ENCODE measurements at regions not wholly inside any gene's neighbourhood (a gene's known extent, or its start where the extent isn't known, plus 50 kb on each side); places are given as distances from the start of the nearest gene placed in this dataset.

DNA sequence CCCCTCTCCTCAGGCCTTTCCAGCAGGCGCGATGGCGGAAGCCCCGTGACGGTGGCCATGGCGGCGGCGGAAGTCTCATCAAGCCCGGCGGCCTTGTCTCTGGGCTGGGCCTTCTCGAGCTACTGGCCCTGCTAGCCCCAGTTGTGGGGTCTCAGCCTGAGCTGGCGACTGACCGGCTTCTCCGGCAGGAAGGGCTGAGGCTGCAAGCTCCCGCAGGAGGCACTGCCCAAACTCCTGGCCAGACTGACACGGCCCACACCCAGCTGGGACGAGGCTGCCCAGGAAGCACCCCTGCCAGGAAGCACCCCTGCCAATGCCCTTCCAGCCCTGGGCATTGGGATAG lies 88.5 kb upstream of the ANKH start:
- no peak overlapping the region for H3K27ac ChIP-seq (ENCODE audit: low read depth, low read length)
- no peaks in the 10 kb centered on the region for H3F3A ChIP-seq (ENCODE audit: control insufficient read depth, insufficient read depth)
- no peaks in the 10 kb centered on the region for H4K20me1 ChIP-seq (ENCODE audit: control insufficient read depth, insufficient read depth, low read depth, low read length)
- H3K9me2 ChIP-seq (replicated peaks; ENCODE audit: control insufficient read depth, low read length), result no peaks in the 10 kb centered on the region
- no peak overlapping the region for H3K4me2 ChIP-seq (ENCODE audit: low read length)
- H3K79me2 ChIP-seq (ENCODE audit: control insufficient read depth, low read length), result no peaks in the 10 kb centered on the region
- TF ChIP-seq, protein P1, sequence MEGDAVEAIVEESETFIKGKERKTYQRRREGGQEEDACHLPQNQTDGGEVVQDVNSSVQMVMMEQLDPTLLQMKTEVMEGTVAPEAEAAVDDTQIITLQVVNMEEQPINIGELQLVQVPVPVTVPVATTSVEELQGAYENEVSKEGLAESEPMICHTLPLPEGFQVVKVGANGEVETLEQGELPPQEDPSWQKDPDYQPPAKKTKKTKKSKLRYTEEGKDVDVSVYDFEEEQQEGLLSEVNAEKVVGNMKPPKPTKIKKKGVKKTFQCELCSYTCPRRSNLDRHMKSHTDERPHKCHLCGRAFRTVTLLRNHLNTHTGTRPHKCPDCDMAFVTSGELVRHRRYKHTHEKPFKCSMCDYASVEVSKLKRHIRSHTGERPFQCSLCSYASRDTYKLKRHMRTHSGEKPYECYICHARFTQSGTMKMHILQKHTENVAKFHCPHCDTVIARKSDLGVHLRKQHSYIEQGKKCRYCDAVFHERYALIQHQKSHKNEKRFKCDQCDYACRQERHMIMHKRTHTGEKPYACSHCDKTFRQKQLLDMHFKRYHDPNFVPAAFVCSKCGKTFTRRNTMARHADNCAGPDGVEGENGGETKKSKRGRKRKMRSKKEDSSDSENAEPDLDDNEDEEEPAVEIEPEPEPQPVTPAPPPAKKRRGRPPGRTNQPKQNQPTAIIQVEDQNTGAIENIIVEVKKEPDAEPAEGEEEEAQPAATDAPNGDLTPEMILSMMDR (IDR thresholded peaks at IDR 0.05; ENCODE audit: low read depth, low read length, poor library complexity, severe bottlenecking), result no peak
- no peak for TF ChIP-seq EZH2phosphoT487 (IDR thresholded peaks at IDR 0.05; ENCODE audit: borderline replicate concordance, low read length)
- peaks cover 2% of the 10 kb centered on the region; the same call in 1 of the 2 replicates for H3K27me3 ChIP-seq (ENCODE audit: control insufficient read depth, low read length)
- no peak overlapping the region for H3K4me3 ChIP-seq (ENCODE audit: low read length)
- H3K36me3 ChIP-seq (ENCODE audit: control insufficient read depth, low read length), result no peaks in the 10 kb centered on the region
- H3K9me3 ChIP-seq (ENCODE audit: control insufficient read depth, insufficient read depth, low read length), result no peaks in the 10 kb centered on the region
- no peaks in the 10 kb centered on the region for H3K4me1 ChIP-seq (ENCODE audit: control insufficient read depth, low read length)

DNA sequence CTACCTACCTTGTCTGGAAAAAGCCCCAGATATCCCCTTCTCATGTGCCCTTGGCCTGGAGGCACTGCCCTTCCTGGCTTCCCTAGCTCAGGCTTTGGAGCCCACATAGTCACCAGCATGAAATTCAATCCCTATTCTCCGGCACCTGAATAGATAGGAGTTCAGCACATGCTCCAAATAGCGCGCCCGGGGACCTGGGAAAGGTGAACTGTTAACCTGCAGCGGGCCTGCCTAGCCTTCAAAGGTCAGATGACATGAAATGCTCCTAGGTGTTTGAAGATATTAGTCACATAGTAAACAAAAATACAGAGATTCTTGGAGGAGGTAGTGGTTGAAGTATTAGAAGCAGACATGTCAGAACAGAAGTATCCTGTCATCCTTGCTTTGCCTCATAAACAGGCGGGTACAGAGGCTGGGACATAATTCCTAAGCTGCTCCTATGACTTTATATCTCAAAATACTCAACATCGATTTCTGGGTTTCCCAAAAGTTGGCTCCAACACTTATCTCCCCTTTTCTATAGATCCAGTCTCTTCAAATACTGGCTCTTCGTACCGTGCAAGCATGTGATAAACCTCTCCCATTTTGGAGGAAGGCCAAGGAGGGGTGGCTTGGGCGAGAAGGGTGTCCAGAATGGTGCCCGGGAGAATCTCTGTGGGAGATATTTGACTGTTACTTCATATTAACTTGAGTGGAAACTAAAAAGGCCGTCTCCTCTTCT lies 88.0 kb upstream of the ANKH start:
- H3K27me3 ChIP-seq (ENCODE audit: control insufficient read depth, low read length), result peaks cover 6% of the 10 kb centered on the region; the same call in 1 of the 2 replicates
- no peak overlapping the region for H3K4me3 ChIP-seq (ENCODE audit: low read length)
- no peaks in the 10 kb centered on the region for H3F3A ChIP-seq (ENCODE audit: control insufficient read depth, insufficient read depth)
- no peak overlapping the region for H3K27ac ChIP-seq (ENCODE audit: low read depth, low read length)
- H3K9me3 ChIP-seq (ENCODE audit: control insufficient read depth, insufficient read depth, low read length), result no peaks in the 10 kb centered on the region
- H3K9me2 ChIP-seq (replicated peaks; ENCODE audit: control insufficient read depth, low read length), result no peaks in the 10 kb centered on the region
- no peak for TF ChIP-seq EZH2phosphoT487 (IDR thresholded peaks at IDR 0.05; ENCODE audit: borderline replicate concordance, low read length)
- TF ChIP-seq, protein P1 (IDR thresholded peaks at IDR 0.05; ENCODE audit: low read depth, low read length, poor library complexity, severe bottlenecking), result no peak
- H3K36me3 ChIP-seq (ENCODE audit: control insufficient read depth, low read length), result no peaks in the 10 kb centered on the region
- H3K4me2 ChIP-seq (ENCODE audit: low read length), result no peak overlapping the region
- no peaks in the 10 kb centered on the region for H4K20me1 ChIP-seq (ENCODE audit: control insufficient read depth, insufficient read depth, low read depth, low read length)
- H3K79me2 ChIP-seq (ENCODE audit: control insufficient read depth, low read length), result no peaks in the 10 kb centered on the region
- H3K4me1 ChIP-seq (ENCODE audit: control insufficient read depth, low read length), result no peaks in the 10 kb centered on the region

DNA sequence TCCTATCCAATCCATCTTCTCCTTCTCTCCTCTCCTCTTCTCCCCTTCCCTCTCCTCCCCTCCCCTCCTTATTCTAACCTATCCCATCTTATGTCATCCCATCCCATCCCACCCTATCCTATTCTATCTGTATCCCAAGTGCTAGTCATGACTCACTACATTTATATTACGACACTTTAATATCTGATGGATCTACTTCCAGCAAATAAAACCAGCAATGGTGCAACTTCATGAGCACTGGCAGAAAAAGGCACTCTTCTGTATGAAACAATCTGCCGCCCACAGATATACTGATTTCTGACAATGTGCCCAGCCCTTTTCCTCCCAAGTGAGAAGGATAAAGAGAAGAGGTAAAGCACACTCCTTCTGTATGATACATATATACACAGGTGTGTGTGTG lies 86.6 kb upstream of the ANKH start:
- H4K20me1 ChIP-seq (ENCODE audit: control insufficient read depth, insufficient read depth, low read depth, low read length), result no peaks in the 10 kb centered on the region
- H3K9me3 ChIP-seq (ENCODE audit: control insufficient read depth, insufficient read depth, low read length), result no peaks in the 10 kb centered on the region
- no peaks in the 10 kb centered on the region for H3K79me2 ChIP-seq (ENCODE audit: control insufficient read depth, low read length)
- H3K4me1 ChIP-seq (ENCODE audit: control insufficient read depth, low read length), result no peaks in the 10 kb centered on the region
- no peaks in the 10 kb centered on the region for H3K9me2 ChIP-seq (replicated peaks; ENCODE audit: control insufficient read depth, low read length)
- H3K4me2 ChIP-seq (ENCODE audit: low read length), result no peak overlapping the region
- no peak overlapping the region for H3K27ac ChIP-seq (ENCODE audit: low read depth, low read length)
- TF ChIP-seq, protein P1 (IDR thresholded peaks at IDR 0.05; ENCODE audit: low read depth, low read length, poor library complexity, severe bottlenecking), result no peak
- no peak for TF ChIP-seq EZH2phosphoT487 (IDR thresholded peaks at IDR 0.05; ENCODE audit: borderline replicate concordance, low read length)
- no peak overlapping the region for H3K4me3 ChIP-seq (ENCODE audit: low read length)
- peaks cover 6% of the 10 kb centered on the region; the same call in 1 of the 2 replicates for H3K27me3 ChIP-seq (ENCODE audit: control insufficient read depth, low read length)
- no peaks in the 10 kb centered on the region for H3K36me3 ChIP-seq (ENCODE audit: control insufficient read depth, low read length)
- H3F3A ChIP-seq (ENCODE audit: control insufficient read depth, insufficient read depth), result no peaks in the 10 kb centered on the region

Data from DOHH2 (cell line).